ENCODE measurements at regions not wholly inside any gene's neighbourhood (a gene's known extent, or its start where the extent isn't known, plus 50 kb on each side); places are given as distances from the start of the nearest gene placed in this dataset.

GRCh38 chr7:155950898-155951553, 138.8 kb upstream of the SHH start:
- Mint-ChIP-seq H3K27me3 (ENCODE audit: low read depth in 2 of 2) (no peaks in the 10 kb centered on the region), H3K4me1 (no peaks in the 10 kb centered on the region), H3K9me3 (peaks cover 0 to 4% of the 10 kb centered on the region in 2 donors), H3K27ac (no peak overlapping the region), H3K36me3 (no peaks in the 10 kb centered on the region), H3K4me3 (no peak overlapping the region)
- H3K4me3 ChIP-seq (ENCODE audit: low read length), result no peak overlapping the region
- H3K36me3 ChIP-seq (ENCODE audit: control insufficient read depth, insufficient read depth, low read length), result no peaks in the 10 kb centered on the region
- H3K27ac ChIP-seq (ENCODE audit: low read length), result no peak overlapping the region
- no peak for ATAC-seq
- no peaks in the 10 kb centered on the region for H3K9me3 ChIP-seq (ENCODE audit: control insufficient read depth, insufficient read depth, low read length)
- intact Hi-C loops (cut with micrococcal nuclease), result no loop called here
- H3K27me3 ChIP-seq (ENCODE audit: control insufficient read depth, insufficient read depth, low read length), result no peaks in the 10 kb centered on the region
- no peaks in the 10 kb centered on the region for H3K4me1 ChIP-seq (ENCODE audit: control insufficient read depth, insufficient read depth, low read length)
- TF ChIP-seq CTCF (IDR thresholded peaks at IDR 0.05), result no peak
- no peak for DNase-seq
- 89% methylated on average over 14 of the region's 14 CpGs for WGBS (ENCODE audit: insufficient coverage)

GRCh38 chr7:155948845-155949244, 136.6 kb upstream of the SHH start:
- intact Hi-C loops (cut with micrococcal nuclease), result no loop called here
- no peaks in the 10 kb centered on the region for H3K4me1 ChIP-seq (ENCODE audit: control insufficient read depth, insufficient read depth, low read length)
- Mint-ChIP-seq H3K36me3 (no peaks in the 10 kb centered on the region), H3K9me3 (peaks cover 0 to 4% of the 10 kb centered on the region in 2 donors), H3K27ac (no peak overlapping the region), H3K4me3 (no peak overlapping the region), H3K4me1 (no peaks in the 10 kb centered on the region), H3K27me3 (ENCODE audit: low read depth in 2 of 2) (no peaks in the 10 kb centered on the region)
- no peak overlapping the region for H3K27ac ChIP-seq (ENCODE audit: low read length)
- DNase-seq (no peak), ATAC-seq (no peak)
- H3K36me3 ChIP-seq (ENCODE audit: control insufficient read depth, insufficient read depth, low read length), result no peaks in the 10 kb centered on the region
- no peak overlapping the region for H3K4me3 ChIP-seq (ENCODE audit: low read length)
- H3K27me3 ChIP-seq (ENCODE audit: control insufficient read depth, insufficient read depth, low read length), result no peaks in the 10 kb centered on the region
- WGBS (ENCODE audit: insufficient coverage), result 93% methylated on average over 10 of the region's 10 CpGs
- TF ChIP-seq CTCF (IDR thresholded peaks at IDR 0.05), result no peak
- H3K9me3 ChIP-seq (ENCODE audit: control insufficient read depth, insufficient read depth, low read length), result no peaks in the 10 kb centered on the region

GRCh38 chr7:155948423-155948822, 136.2 kb upstream of the SHH start:
- H3K27ac Mint-ChIP-seq, result no peak overlapping the region
- no peaks in the 10 kb centered on the region for H3K9me3 ChIP-seq (ENCODE audit: control insufficient read depth, insufficient read depth, low read length)
- H3K4me1 Mint-ChIP-seq, result no peaks in the 10 kb centered on the region
- no peaks in the 10 kb centered on the region for H3K36me3 Mint-ChIP-seq
- 85% methylated on average over 6 of the region's 6 CpGs for WGBS (ENCODE audit: insufficient coverage)
- intact Hi-C loops (cut with micrococcal nuclease), result no loop called here
- TF ChIP-seq CTCF (IDR thresholded peaks at IDR 0.05), result no peak
- H3K36me3 ChIP-seq (ENCODE audit: control insufficient read depth, insufficient read depth, low read length), result no peaks in the 10 kb centered on the region
- H3K9me3 Mint-ChIP-seq, result peaks cover 0 to 4% of the 10 kb centered on the region in 2 donors
- H3K4me3 Mint-ChIP-seq, result no peak overlapping the region
- H3K4me1 ChIP-seq (ENCODE audit: control insufficient read depth, insufficient read depth, low read length), result no peaks in the 10 kb centered on the region
- DNase-seq (no peak), ATAC-seq (no peak)
- H3K27me3 Mint-ChIP-seq (ENCODE audit: low read depth in 2 of 2), result no peaks in the 10 kb centered on the region
- no peak overlapping the region for H3K4me3 ChIP-seq (ENCODE audit: low read length)
- no peaks in the 10 kb centered on the region for H3K27me3 ChIP-seq (ENCODE audit: control insufficient read depth, insufficient read depth, low read length)
- no peak overlapping the region for H3K27ac ChIP-seq (ENCODE audit: low read length)

- H3K4me1 ChIP-seq (ENCODE audit: control insufficient read depth, insufficient read depth, low read length), result no peaks in the 10 kb centered on the region
- ATAC-seq (no peak), DNase-seq (no peak)
- no peaks in the 10 kb centered on the region for H3K27me3 ChIP-seq (ENCODE audit: control insufficient read depth, insufficient read depth, low read length)
- no peaks in the 10 kb centered on the region for H3K9me3 ChIP-seq (ENCODE audit: control insufficient read depth, insufficient read depth, low read length)
- Mint-ChIP-seq H3K9me3 (peaks cover 0 to 4% of the 10 kb centered on the region in 2 donors), H3K4me3 (no peak overlapping the region), H3K4me1 (no peaks in the 10 kb centered on the region), H3K27ac (no peak overlapping the region), H3K36me3 (no peaks in the 10 kb centered on the region), H3K27me3 (ENCODE audit: low read depth in 2 of 2) (no peaks in the 10 kb centered on the region)
- intact Hi-C loops (cut with micrococcal nuclease), result no loop called here
- 91% methylated on average over 6 of the region's 6 CpGs for WGBS (ENCODE audit: insufficient coverage)
- H3K27ac ChIP-seq (ENCODE audit: low read length), result no peak overlapping the region
- H3K36me3 ChIP-seq (ENCODE audit: control insufficient read depth, insufficient read depth, low read length), result no peaks in the 10 kb centered on the region
- no peak overlapping the region for H3K4me3 ChIP-seq (ENCODE audit: low read length)
- TF ChIP-seq CTCF (IDR thresholded peaks at IDR 0.05), result no peak
Measured at GRCh38 chr7:155947051-155947450, 134.8 kb upstream of the SHH start.

Measured in natural killer cell (primary cell).